ENCODE measurements at regions not wholly inside any gene's neighbourhood (a gene's known extent, or its start where the extent isn't known, plus 50 kb on each side); places are given as distances from the start of the nearest gene placed in this dataset.

DNA sequence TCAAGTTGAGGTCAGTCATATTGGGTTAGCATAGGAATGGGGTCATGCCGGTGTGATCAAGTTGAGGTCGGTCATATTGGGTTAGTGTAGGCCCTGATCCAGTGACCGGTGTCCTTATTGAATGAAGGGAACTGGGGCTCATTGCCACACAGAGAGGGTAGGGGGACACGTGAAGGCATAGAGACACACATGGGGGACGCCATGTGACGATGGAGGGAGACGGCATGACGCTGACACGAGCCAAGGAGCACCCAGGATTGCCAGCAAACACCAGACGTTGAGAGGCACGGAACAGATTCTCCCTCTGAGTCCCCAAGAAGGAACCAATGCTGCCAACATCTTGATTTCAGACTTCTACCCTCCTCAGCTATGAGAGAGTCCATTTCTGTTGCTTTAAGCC lies 136.9 kb upstream of the ZBTB40 start:
- TF ChIP-seq POLR2A (IDR thresholded peaks at IDR 0.05), result no peak
- TF ChIP-seq, protein P1, sequence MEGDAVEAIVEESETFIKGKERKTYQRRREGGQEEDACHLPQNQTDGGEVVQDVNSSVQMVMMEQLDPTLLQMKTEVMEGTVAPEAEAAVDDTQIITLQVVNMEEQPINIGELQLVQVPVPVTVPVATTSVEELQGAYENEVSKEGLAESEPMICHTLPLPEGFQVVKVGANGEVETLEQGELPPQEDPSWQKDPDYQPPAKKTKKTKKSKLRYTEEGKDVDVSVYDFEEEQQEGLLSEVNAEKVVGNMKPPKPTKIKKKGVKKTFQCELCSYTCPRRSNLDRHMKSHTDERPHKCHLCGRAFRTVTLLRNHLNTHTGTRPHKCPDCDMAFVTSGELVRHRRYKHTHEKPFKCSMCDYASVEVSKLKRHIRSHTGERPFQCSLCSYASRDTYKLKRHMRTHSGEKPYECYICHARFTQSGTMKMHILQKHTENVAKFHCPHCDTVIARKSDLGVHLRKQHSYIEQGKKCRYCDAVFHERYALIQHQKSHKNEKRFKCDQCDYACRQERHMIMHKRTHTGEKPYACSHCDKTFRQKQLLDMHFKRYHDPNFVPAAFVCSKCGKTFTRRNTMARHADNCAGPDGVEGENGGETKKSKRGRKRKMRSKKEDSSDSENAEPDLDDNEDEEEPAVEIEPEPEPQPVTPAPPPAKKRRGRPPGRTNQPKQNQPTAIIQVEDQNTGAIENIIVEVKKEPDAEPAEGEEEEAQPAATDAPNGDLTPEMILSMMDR (IDR thresholded peaks at IDR 0.05), result no peak

Measured in uterus (tissue), 2 donors.